ENCODE measurements at regions not wholly inside any gene's neighbourhood (a gene's known extent, or its start where the extent isn't known, plus 50 kb on each side); places are given as distances from the start of the nearest gene placed in this dataset.
"Not testable (repeated sequence)": the region's sequence is repeated elsewhere in the genome, so short reads cannot be mapped to it uniquely, and the experiment has no call there.

DNA sequence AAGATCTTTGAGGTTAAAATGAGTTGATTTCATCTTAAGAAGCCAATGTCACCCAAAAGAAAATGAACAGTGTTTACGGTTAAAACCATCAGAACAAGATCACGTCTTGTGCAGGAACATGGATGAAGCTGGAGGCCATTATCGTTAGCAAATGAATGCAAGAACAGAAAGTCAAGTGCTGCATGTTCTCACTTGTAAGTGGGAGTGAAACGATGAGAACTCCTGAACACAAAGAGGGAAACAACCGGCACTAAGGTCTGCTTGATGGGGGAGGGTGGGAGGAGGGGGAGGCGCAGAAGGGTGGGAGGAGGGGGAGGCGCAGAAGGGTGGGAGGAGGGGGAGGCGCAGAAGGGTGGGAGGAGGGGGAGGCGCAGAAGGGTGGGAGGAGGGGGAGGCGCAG is 214.8 kb upstream of the PRKCQ start:
- TF ChIP-seq, protein P1, sequence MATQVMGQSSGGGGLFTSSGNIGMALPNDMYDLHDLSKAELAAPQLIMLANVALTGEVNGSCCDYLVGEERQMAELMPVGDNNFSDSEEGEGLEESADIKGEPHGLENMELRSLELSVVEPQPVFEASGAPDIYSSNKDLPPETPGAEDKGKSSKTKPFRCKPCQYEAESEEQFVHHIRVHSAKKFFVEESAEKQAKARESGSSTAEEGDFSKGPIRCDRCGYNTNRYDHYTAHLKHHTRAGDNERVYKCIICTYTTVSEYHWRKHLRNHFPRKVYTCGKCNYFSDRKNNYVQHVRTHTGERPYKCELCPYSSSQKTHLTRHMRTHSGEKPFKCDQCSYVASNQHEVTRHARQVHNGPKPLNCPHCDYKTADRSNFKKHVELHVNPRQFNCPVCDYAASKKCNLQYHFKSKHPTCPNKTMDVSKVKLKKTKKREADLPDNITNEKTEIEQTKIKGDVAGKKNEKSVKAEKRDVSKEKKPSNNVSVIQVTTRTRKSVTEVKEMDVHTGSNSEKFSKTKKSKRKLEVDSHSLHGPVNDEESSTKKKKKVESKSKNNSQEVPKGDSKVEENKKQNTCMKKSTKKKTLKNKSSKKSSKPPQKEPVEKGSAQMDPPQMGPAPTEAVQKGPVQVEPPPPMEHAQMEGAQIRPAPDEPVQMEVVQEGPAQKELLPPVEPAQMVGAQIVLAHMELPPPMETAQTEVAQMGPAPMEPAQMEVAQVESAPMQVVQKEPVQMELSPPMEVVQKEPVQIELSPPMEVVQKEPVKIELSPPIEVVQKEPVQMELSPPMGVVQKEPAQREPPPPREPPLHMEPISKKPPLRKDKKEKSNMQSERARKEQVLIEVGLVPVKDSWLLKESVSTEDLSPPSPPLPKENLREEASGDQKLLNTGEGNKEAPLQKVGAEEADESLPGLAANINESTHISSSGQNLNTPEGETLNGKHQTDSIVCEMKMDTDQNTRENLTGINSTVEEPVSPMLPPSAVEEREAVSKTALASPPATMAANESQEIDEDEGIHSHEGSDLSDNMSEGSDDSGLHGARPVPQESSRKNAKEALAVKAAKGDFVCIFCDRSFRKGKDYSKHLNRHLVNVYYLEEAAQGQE (tag by site-specific recombination; IDR thresholded peaks at IDR 0.05) = not testable (repeated sequence)
- TF ChIP-seq, protein P2, sequence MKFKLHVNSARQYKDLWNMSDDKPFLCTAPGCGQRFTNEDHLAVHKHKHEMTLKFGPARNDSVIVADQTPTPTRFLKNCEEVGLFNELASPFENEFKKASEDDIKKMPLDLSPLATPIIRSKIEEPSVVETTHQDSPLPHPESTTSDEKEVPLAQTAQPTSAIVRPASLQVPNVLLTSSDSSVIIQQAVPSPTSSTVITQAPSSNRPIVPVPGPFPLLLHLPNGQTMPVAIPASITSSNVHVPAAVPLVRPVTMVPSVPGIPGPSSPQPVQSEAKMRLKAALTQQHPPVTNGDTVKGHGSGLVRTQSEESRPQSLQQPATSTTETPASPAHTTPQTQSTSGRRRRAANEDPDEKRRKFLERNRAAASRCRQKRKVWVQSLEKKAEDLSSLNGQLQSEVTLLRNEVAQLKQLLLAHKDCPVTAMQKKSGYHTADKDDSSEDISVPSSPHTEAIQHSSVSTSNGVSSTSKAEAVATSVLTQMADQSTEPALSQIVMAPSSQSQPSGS (tag by site-specific recombination; IDR thresholded peaks at IDR 0.05; ENCODE audit: low read depth) = not testable (repeated sequence)
- TF ChIP-seq, protein P3, sequence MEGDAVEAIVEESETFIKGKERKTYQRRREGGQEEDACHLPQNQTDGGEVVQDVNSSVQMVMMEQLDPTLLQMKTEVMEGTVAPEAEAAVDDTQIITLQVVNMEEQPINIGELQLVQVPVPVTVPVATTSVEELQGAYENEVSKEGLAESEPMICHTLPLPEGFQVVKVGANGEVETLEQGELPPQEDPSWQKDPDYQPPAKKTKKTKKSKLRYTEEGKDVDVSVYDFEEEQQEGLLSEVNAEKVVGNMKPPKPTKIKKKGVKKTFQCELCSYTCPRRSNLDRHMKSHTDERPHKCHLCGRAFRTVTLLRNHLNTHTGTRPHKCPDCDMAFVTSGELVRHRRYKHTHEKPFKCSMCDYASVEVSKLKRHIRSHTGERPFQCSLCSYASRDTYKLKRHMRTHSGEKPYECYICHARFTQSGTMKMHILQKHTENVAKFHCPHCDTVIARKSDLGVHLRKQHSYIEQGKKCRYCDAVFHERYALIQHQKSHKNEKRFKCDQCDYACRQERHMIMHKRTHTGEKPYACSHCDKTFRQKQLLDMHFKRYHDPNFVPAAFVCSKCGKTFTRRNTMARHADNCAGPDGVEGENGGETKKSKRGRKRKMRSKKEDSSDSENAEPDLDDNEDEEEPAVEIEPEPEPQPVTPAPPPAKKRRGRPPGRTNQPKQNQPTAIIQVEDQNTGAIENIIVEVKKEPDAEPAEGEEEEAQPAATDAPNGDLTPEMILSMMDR (tag by site-specific recombination; IDR thresholded peaks at IDR 0.05) = not testable (repeated sequence)
- TF ChIP-seq, protein P4, sequence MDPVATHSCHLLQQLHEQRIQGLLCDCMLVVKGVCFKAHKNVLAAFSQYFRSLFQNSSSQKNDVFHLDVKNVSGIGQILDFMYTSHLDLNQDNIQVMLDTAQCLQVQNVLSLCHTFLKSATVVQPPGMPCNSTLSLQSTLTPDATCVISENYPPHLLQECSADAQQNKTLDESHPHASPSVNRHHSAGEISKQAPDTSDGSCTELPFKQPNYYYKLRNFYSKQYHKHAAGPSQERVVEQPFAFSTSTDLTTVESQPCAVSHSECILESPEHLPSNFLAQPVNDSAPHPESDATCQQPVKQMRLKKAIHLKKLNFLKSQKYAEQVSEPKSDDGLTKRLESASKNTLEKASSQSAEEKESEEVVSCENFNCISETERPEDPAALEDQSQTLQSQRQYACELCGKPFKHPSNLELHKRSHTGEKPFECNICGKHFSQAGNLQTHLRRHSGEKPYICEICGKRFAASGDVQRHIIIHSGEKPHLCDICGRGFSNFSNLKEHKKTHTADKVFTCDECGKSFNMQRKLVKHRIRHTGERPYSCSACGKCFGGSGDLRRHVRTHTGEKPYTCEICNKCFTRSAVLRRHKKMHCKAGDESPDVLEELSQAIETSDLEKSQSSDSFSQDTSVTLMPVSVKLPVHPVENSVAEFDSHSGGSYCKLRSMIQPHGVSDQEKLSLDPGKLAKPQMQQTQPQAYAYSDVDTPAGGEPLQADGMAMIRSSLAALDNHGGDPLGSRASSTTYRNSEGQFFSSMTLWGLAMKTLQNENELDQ (tag by site-specific recombination; IDR thresholded peaks at IDR 0.05; ENCODE audit: low read depth) = not testable (repeated sequence)
- TF ChIP-seq ZFP3 (tag by site-specific recombination; IDR thresholded peaks at IDR 0.05; ENCODE audit: low read depth); ZNF792 (tag by site-specific recombination; IDR thresholded peaks at IDR 0.05); SETDB1 (IDR thresholded peaks at IDR 0.05; ENCODE audit: insufficient read length, low read length); ZNF324 (tag by site-specific recombination; IDR thresholded peaks at IDR 0.05); ZNF561 (tag by site-specific recombination; IDR thresholded peaks at IDR 0.05; ENCODE audit: borderline replicate concordance); ZNF600 (tag by site-specific recombination; IDR thresholded peaks at IDR 0.05); ZNF223 (tag by site-specific recombination; IDR thresholded peaks at IDR 0.05): not testable (repeated sequence)
- TF ChIP-seq, protein P5, sequence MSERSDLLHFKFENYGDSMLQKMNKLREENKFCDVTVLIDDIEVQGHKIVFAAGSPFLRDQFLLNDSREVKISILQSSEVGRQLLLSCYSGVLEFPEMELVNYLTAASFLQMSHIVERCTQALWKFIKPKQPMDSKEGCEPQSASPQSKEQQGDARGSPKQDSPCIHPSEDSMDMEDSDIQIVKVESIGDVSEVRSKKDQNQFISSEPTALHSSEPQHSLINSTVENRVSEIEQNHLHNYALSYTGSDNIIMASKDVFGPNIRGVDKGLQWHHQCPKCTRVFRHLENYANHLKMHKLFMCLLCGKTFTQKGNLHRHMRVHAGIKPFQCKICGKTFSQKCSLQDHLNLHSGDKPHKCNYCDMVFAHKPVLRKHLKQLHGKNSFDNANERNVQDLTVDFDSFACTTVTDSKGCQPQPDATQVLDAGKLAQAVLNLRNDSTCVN (tag by site-specific recombination; optimal IDR thresholded peaks at IDR 0.05) = not testable (repeated sequence)
- TF ChIP-seq, protein P6, sequence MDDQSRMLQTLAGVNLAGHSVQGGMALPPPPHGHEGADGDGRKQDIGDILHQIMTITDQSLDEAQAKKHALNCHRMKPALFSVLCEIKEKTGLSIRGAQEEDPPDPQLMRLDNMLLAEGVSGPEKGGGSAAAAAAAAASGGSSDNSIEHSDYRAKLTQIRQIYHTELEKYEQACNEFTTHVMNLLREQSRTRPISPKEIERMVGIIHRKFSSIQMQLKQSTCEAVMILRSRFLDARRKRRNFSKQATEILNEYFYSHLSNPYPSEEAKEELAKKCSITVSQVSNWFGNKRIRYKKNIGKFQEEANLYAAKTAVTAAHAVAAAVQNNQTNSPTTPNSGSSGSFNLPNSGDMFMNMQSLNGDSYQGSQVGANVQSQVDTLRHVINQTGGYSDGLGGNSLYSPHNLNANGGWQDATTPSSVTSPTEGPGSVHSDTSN (CRISPR knock-in tag; IDR thresholded peaks at IDR 0.05) = not testable (repeated sequence)
- TF ChIP-seq, protein P7, sequence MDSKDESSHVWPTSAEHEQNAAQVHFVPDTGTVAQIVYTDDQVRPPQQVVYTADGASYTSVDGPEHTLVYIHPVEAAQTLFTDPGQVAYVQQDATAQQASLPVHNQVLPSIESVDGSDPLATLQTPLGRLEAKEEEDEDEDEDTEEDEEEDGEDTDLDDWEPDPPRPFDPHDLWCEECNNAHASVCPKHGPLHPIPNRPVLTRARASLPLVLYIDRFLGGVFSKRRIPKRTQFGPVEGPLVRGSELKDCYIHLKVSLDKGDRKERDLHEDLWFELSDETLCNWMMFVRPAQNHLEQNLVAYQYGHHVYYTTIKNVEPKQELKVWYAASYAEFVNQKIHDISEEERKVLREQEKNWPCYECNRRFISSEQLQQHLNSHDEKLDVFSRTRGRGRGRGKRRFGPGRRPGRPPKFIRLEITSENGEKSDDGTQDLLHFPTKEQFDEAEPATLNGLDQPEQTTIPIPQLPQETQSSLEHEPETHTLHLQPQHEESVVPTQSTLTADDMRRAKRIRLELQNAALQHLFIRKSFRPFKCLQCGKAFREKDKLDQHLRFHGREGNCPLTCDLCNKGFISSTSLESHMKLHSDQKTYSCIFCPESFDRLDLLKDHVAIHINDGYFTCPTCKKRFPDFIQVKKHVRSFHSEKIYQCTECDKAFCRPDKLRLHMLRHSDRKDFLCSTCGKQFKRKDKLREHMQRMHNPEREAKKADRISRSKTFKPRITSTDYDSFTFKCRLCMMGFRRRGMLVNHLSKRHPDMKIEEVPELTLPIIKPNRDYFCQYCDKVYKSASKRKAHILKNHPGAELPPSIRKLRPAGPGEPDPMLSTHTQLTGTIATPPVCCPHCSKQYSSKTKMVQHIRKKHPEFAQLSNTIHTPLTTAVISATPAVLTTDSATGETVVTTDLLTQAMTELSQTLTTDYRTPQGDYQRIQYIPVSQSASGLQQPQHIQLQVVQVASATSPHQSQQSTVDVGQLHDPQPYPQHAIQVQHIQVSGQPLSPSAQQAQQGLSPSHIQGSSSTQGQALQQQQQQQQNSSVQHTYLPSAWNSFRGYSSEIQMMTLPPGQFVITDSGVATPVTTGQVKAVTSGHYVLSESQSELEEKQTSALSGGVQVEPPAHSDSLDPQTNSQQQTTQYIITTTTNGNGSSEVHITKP (tag by site-specific recombination; IDR thresholded peaks at IDR 0.05) = not testable (repeated sequence)

Data from HEK293 (cell line).